Naive B cell (primary cell): ENCODE measurements at regions not wholly inside any gene's neighbourhood (a gene's known extent, or its start where the extent isn't known, plus 50 kb on each side); places are given as distances from the start of the nearest gene placed in this dataset.

Source experiments
- ATAC-seq, 2 donors: fragments of 150-1000 bp; cut with Tn5 transposase; 2 replicates each; pipeline ENCODE4 v1.10.0; 2021; ENCODE audit warnings: low read depth in 2 of 2, mild to moderate bottlenecking in 2 of 2, moderate library complexity in 2 of 2
- DNase-seq: peaks from one replicate; pipeline ENCODE4 v3.0.0; 2022
- H3K27ac Mint-ChIP-seq, 6 donors: one replicate each; pipeline ENCODE4 v1.8.0; 2020 to 2022; ENCODE audit warnings: mild to moderate bottlenecking in 6 of 6, mixed read lengths in 6 of 6, moderate library complexity in 5 of 6, inconsistent platforms in 2 of 6
- H3K27me3 Mint-ChIP-seq, 3 donors: one replicate each; pipeline ENCODE4 v1.8.0; 2021 to 2022; ENCODE audit warnings: mixed read lengths in 3 of 3, mild to moderate bottlenecking in 1 of 3
- H3K36me3 Mint-ChIP-seq, 2 donors: one replicate each; pipeline ENCODE4 v1.8.0; 2020 to 2022; ENCODE audit warnings: mixed read lengths in 2 of 2, inconsistent platforms in 1 of 2, mild to moderate bottlenecking in 1 of 2
- H3K4me1 Mint-ChIP-seq, 3 donors: one replicate each; pipeline ENCODE4 v1.8.0; 2020 to 2022; ENCODE audit warnings: mixed read lengths in 3 of 3, inconsistent platforms in 1 of 3, mild to moderate bottlenecking in 1 of 3, moderate library complexity in 1 of 3
- H3K4me3 Mint-ChIP-seq, 8 donors: one replicate each; pipeline ENCODE4 v1.8.0; 2020 to 2022; ENCODE audit warnings: mild to moderate bottlenecking in 8 of 8, mixed read lengths in 8 of 8, moderate library complexity in 8 of 8, inconsistent platforms in 2 of 8
- H3K9me3 Mint-ChIP-seq, 7 donors: one replicate each; pipeline ENCODE4 v1.8.0; 2020 to 2022; ENCODE audit warnings: mixed read lengths in 7 of 7, mild to moderate bottlenecking in 5 of 7, inconsistent platforms in 2 of 7, moderate library complexity in 1 of 7

- no peaks in the 10 kb centered on the region for H3K4me1 Mint-ChIP-seq
- H3K4me3 Mint-ChIP-seq = no peak overlapping the region
- H3K36me3 Mint-ChIP-seq = no peaks in the 10 kb centered on the region
- no peak overlapping the region for H3K27ac Mint-ChIP-seq
- DNase-seq (no peak), ATAC-seq (no peak)
- peaks cover 0 to 3% (median 0%) of the 10 kb centered on the region in 7 donors for H3K9me3 Mint-ChIP-seq
- peaks cover 0 to 4% (median 0%) of the 10 kb centered on the region in 3 donors for H3K27me3 Mint-ChIP-seq
These were observed 59.0 kb upstream of the NUDT12 start for GRCh38 chr5:103621548-103621930.

GRCh38 chr5:103620851-103621547 lies 58.4 kb upstream of the NUDT12 start:
- Mint-ChIP-seq H3K4me1 (no peaks in the 10 kb centered on the region), H3K9me3 (peaks cover 0 to 3% (median 0%) of the 10 kb centered on the region in 7 donors), H3K36me3 (no peaks in the 10 kb centered on the region), H3K27me3 (peaks cover 0 to 4% (median 0%) of the 10 kb centered on the region in 3 donors), H3K27ac (no peak overlapping the region), H3K4me3 (no peak overlapping the region)
- ATAC-seq (no peak), DNase-seq (no peak)

- H3K27ac Mint-ChIP-seq = no peak overlapping the region
- H3K9me3 Mint-ChIP-seq = no peaks in the 10 kb centered on the region
- no peaks in the 10 kb centered on the region for H3K27me3 Mint-ChIP-seq
- no peak overlapping the region for H3K4me3 Mint-ChIP-seq
- DNase-seq = no peak
- ATAC-seq = no peak
- H3K36me3 Mint-ChIP-seq = no peaks in the 10 kb centered on the region
- H3K4me1 Mint-ChIP-seq = no peaks in the 10 kb centered on the region
These were observed 55.3 kb upstream of the NUDT12 start for GRCh38 chr5:103617913-103618312.

GRCh38 chr5:103617090-103617489 lies 54.5 kb upstream of the NUDT12 start:
- no peak for ATAC-seq
- no peak for DNase-seq
- Mint-ChIP-seq H3K4me1 (no peaks in the 10 kb centered on the region), H3K4me3 (no peak overlapping the region), H3K36me3 (no peaks in the 10 kb centered on the region), H3K27me3 (no peaks in the 10 kb centered on the region), H3K27ac (no peak overlapping the region), H3K9me3 (no peaks in the 10 kb centered on the region)

GRCh38 chr5:103612545-103612944 lies 50.0 kb upstream of the NUDT12 start:
- Mint-ChIP-seq H3K27me3 (no peaks in the 10 kb centered on the region), H3K27ac (no peak overlapping the region), H3K9me3 (no peaks in the 10 kb centered on the region), H3K4me3 (no peak overlapping the region), H3K4me1 (no peaks in the 10 kb centered on the region), H3K36me3 (no peaks in the 10 kb centered on the region)
- DNase-seq (no peak), ATAC-seq (no peak)
